K562 (cell line): ENCODE measurements at regions not wholly inside any gene's neighbourhood (a gene's known extent, or its start where the extent isn't known, plus 50 kb on each side); places are given as distances from the start of the nearest gene placed in this dataset.
"Not testable (repeated sequence)": the region's sequence is repeated elsewhere in the genome, so short reads cannot be mapped to it uniquely, and the experiment has no call there.

Experiments
- BMI1 ChIP-seq: fragments of 150-350 bp; IDR thresholded peaks from 2 replicates; pipeline ENCODE4 v1.6.1; 2014; ENCODE audit warnings: low read length
- CTCF ChIP-seq, 3 experiments: IDR thresholded peaks in 2 of 3; conservative IDR thresholded peaks in 1 of 3; 2 replicates each; pipeline ENCODE4 v1.5.1; 2011 to 2012; ENCODE audit warnings: low read length in 3 of 3, mild to moderate bottlenecking in 3 of 3, control low read depth in 2 of 3, improper control_type of control experiment in 1 of 3, inconsistent platforms in 1 of 3, low read depth in 1 of 3, mixed read lengths in 1 of 3, moderate library complexity in 1 of 3; ENCODE audit not compliant: insufficient read depth in 2 of 3
- EGR1 ChIP-seq: fragments of 450-650 bp; conservative IDR thresholded peaks from 2 replicates; pipeline ENCODE4 v1.6.1; 2017; ENCODE audit warnings: mild to moderate bottlenecking
- EZH2 ChIP-seq: IDR thresholded peaks from 2 replicates; pipeline ENCODE4 v1.6.1; 2012; ENCODE audit warnings: low read depth, mild to moderate bottlenecking, inconsistent platforms, low read length, borderline replicate concordance
- FOXM1 ChIP-seq, 2 experiments: fragments of 450-650 bp in 1 of 2; sonication (generic) in 1 of 2; formaldehyde crosslinking in 1 of 2; IDR thresholded peaks; 2 replicates each; pipeline versions ENCODE4 v1.6.1 to v1.9.0; 2017 to 2022; ENCODE audit warnings: low read depth in 2 of 2, mild to moderate bottlenecking in 2 of 2, missing genetic modification reagents in 1 of 2, moderate library complexity in 1 of 2
- GABPA ChIP-seq: fragments of 200-800 bp; sonication (Bioruptor generic); conservative IDR thresholded peaks from 2 replicates; pipeline ENCODE4 v1.6.1; 2016; ENCODE audit warnings: low read depth, missing genetic modification characterization, missing compliant biosample characterization
- HNRNPLL ChIP-seq: fragments of 200-400 bp; formaldehyde crosslinking; IDR thresholded peaks from 2 replicates; pipeline ENCODE4 v1.6.1; 2017; ENCODE audit warnings: low read length, low read depth, mild to moderate bottlenecking; ENCODE audit not compliant: poor library complexity, severe bottlenecking
- JUND ChIP-seq, 2 experiments: IDR thresholded peaks; 2 replicates in 1 of 2; 3 replicates in 1 of 2; pipeline ENCODE4 v1.6.1; 2011; ENCODE audit warnings: borderline replicate concordance in 2 of 2, low read depth in 2 of 2, low read length in 2 of 2, improper control_type of control experiment in 1 of 2, missing biosample characterization in 1 of 2, missing genetic modification characterization in 1 of 2, missing genetic modification reagents in 1 of 2
- MXD1 ChIP-seq: fragments of 250-450 bp; sonication (Bioruptor Pico); IDR thresholded peaks from 2 replicates; pipeline ENCODE4 v1.8.0; 2021; ENCODE audit warnings: borderline replicate concordance, mild to moderate bottlenecking, moderate library complexity; ENCODE audit not compliant: poor library complexity, severe bottlenecking
- TAF7 ChIP-seq: fragments of 450-650 bp; IDR thresholded peaks from 2 replicates; pipeline ENCODE4 v1.6.1; 2016; ENCODE audit warnings: missing genetic modification characterization, missing compliant biosample characterization
- ZNF311 ChIP-seq: fragments of 250-450 bp; sonication (Bioruptor Pico); IDR thresholded peaks from 2 replicates; pipeline ENCODE4 v1.4.0; 2020; ENCODE audit warnings: mild to moderate bottlenecking, moderate library complexity
- ZNF436 ChIP-seq: fragments of 250-450, 450-650 bp; sonication (Bioruptor Pico); formaldehyde crosslinking; IDR thresholded peaks from 2 replicates; pipeline ENCODE4 v1.7.0; 2020; ENCODE audit warnings: mild to moderate bottlenecking
- ZNF655 ChIP-seq: fragments of 250-450 bp; sonication (Bioruptor Pico); IDR thresholded peaks from 2 replicates; pipeline ENCODE4 v1.5.0; 2021
- TF ChIP-seq, protein P1 (sequence below), 2 experiments: fragments of 450-650 bp in 1 of 2; sonication (generic) in 1 of 2; formaldehyde crosslinking in 1 of 2; IDR thresholded peaks in 1 of 2; conservative IDR thresholded peaks in 1 of 2; 2 replicates each; pipeline versions ENCODE4 v1.6.1 to v1.8.1; 2016 to 2023; ENCODE audit warnings: mild to moderate bottlenecking in 2 of 2, moderate library complexity in 2 of 2, inconsistent platforms in 1 of 2, missing genetic modification reagents in 1 of 2

- TF ChIP-seq BMI1; GABPA (tag); CTCF (IDR thresholded peaks at IDR 0.05 in 2 of 3, conservative IDR thresholded peaks at IDR 0.05 in 1 of 3; ENCODE audit: insufficient read depth in 2 of 3, low read depth in 1 of 3, low read length in 3 of 3); ZNF436; FOXM1 (IDR thresholded peaks at IDR 0.05; ENCODE audit: low read depth); FOXM1 (CRISPR knock-in tag; IDR thresholded peaks at IDR 0.05; ENCODE audit: low read depth); EGR1; ZNF655 (CRISPR knock-in tag); JUND (IDR thresholded peaks at IDR 0.05; ENCODE audit: borderline replicate concordance, low read depth, low read length); JUND (tag; IDR thresholded peaks at IDR 0.05; ENCODE audit: borderline replicate concordance, low read depth, low read length); EZH2; HNRNPLL; ZNF311; MXD1 (CRISPR knock-in tag); TAF7 (tag): not testable (repeated sequence)
- TF ChIP-seq, protein P1, sequence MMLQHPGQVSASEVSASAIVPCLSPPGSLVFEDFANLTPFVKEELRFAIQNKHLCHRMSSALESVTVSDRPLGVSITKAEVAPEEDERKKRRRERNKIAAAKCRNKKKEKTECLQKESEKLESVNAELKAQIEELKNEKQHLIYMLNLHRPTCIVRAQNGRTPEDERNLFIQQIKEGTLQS (IDR thresholded peaks at IDR 0.05): not testable (repeated sequence)
- TF ChIP-seq, protein P1 (CRISPR knock-in tag; conservative IDR thresholded peaks at IDR 0.05): not testable (repeated sequence)
Measured at GRCh38 chr20:30316532-30317299, 940.7 kb upstream of the DEFB115 start.
